CD4-positive, CD25-positive, alpha-beta regulatory T cell (primary cell): ENCODE measurements at regions not wholly inside any gene's neighbourhood (a gene's known extent, or its start where the extent isn't known, plus 50 kb on each side); places are given as distances from the start of the nearest gene placed in this dataset.
A peak's percentile ranks its signal among the peaks of the same experiment; 100 is the strongest.
"Not testable (repeated sequence)": the region's sequence is repeated elsewhere in the genome, so short reads cannot be mapped to it uniquely, and the experiment has no call there.

Source experiments
- ATAC-seq, 2 donors: fragments of 150-1000 bp; cut with Tn5 transposase; one replicate each; pipeline ENCODE4 v1.10.0; 2021; ENCODE audit warnings: low read depth in 2 of 2, moderate number of reproducible peaks in 2 of 2, moderate library complexity in 1 of 2
- DNase-seq, 3 donors: peaks; one replicate each; pipeline versions ENCODE4 v3.0.0 to v3.0.0-alpha.2; 2012 to 2022; ENCODE audit warnings: mixed read lengths in 1 of 3
- H3K27ac ChIP-seq: one replicate; pipeline ENCODE4 v1.7.0; 2013; ENCODE audit warnings: mild to moderate bottlenecking, low read length; ENCODE audit not compliant: insufficient read depth, poor library complexity, severe bottlenecking
- H3K27me3 ChIP-seq: one replicate; pipeline ENCODE4 v1.7.0; 2013; ENCODE audit warnings: low read length; ENCODE audit not compliant: control insufficient read depth, insufficient read depth
- H3K36me3 ChIP-seq: one replicate; pipeline ENCODE4 v1.7.0; 2013; ENCODE audit warnings: mild to moderate bottlenecking, low read length, moderate library complexity; ENCODE audit not compliant: control insufficient read depth, insufficient read depth
- H3K4me1 ChIP-seq: 2 replicates; pipeline ENCODE4 v1.7.0; 2013; ENCODE audit warnings: mild to moderate bottlenecking, low read length; ENCODE audit not compliant: insufficient read depth, control insufficient read depth, poor library complexity, severe bottlenecking
- H3K4me3 ChIP-seq: one replicate; pipeline ENCODE4 v1.7.0; 2013; ENCODE audit warnings: low read depth, mild to moderate bottlenecking, low read length, moderate library complexity
- H3K9me3 ChIP-seq, 2 experiments: 1 replicate in 1 of 2; 2 replicates in 1 of 2; pipeline ENCODE4 v1.7.0; 2013; ENCODE audit warnings: low read length in 2 of 2, mild to moderate bottlenecking in 1 of 2, moderate library complexity in 1 of 2; ENCODE audit not compliant: control insufficient read depth in 2 of 2
- H3K27ac Mint-ChIP-seq, 3 donors: one replicate each; pipeline ENCODE4 v1.8.0; 2020 to 2022; ENCODE audit warnings: mild to moderate bottlenecking in 3 of 3, mixed read lengths in 3 of 3, moderate library complexity in 2 of 3
- H3K27me3 Mint-ChIP-seq: one replicate; pipeline ENCODE4 v1.8.0; 2022; ENCODE audit warnings: mild to moderate bottlenecking, mixed read lengths
- H3K36me3 Mint-ChIP-seq: one replicate; pipeline ENCODE4 v1.8.0; 2020; ENCODE audit warnings: mixed read lengths
- H3K4me1 Mint-ChIP-seq, 4 donors: one replicate each; pipeline ENCODE4 v1.8.0; 2020 to 2022; ENCODE audit warnings: mixed read lengths in 4 of 4, mild to moderate bottlenecking in 1 of 4
- H3K4me3 Mint-ChIP-seq, 4 donors: one replicate each; pipeline ENCODE4 v1.8.0; 2020 to 2022; ENCODE audit warnings: mild to moderate bottlenecking in 4 of 4, mixed read lengths in 4 of 4, moderate library complexity in 3 of 4
- H3K9me3 Mint-ChIP-seq, 7 donors: one replicate each; pipeline ENCODE4 v1.8.0; 2020 to 2022; ENCODE audit warnings: mixed read lengths in 7 of 7, mild to moderate bottlenecking in 3 of 7, moderate library complexity in 2 of 7

DNA sequence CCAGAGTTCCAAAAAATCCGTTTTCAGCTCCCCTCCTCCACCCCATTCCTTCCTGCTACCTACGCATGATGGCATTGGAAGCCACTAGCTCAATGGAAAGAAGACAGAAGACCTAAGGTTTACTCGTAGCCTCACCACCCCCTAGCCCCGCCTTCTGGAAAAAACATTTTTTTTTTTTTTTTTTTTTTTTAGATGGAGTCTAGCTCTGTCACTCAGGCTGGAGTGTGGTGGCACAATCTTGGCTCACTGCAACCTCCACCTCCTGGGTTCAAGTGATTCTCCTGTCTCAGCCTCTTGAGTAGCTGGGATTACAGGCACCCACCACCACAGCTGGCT lies 57.2 kb upstream of the APCDD1L start:
- peaks cover 11% of the 10 kb centered on the region for H3K27me3 Mint-ChIP-seq
- H3K36me3 ChIP-seq, H3K36me3 Mint-ChIP-seq, H3K4me1 ChIP-seq, H3K4me1 Mint-ChIP-seq, H3K9me3 Mint-ChIP-seq, H3K27ac Mint-ChIP-seq, H3K27me3 ChIP-seq, H3K4me3 Mint-ChIP-seq, ATAC-seq, H3K4me3 ChIP-seq, H3K9me3 ChIP-seq, DNase-seq, H3K27ac ChIP-seq: not testable (repeated sequence)

DNA sequence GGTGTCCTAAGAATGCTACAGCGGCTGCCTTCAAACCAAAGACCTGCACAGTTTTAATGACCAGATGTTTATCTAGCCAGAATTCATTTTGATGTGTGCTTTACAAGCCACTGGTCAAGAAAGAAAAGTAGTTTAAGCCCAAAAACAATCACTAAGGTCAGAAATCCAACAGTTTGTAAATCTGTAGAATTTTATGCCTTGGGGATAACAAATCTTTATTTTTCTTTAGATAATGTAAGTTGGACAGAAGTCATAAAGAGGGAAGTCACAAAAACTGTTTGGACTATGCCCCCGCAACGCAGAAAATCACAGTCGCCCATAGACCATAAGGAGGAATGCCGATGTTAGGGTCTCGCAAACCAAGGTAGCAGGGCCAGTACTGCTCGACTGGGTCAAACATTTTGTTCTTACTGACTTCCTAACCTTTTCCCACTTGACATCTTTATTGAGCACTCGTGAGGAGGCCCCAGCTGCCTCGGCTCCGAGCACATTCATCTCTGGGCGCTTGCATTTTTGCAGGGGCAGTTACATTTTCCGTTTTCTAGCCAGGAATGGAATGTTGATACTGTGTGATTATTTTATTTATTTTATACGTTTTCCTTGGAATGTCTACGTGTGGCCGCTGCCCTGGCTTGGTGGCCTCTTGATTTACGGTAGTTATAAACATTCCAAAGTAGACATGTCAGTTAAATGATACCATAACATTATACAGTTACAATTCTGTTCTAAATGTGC lies 56.7 kb upstream of the APCDD1L start:
- no peak overlapping the region for H3K4me3 Mint-ChIP-seq
- no peaks in the 10 kb centered on the region for H3K9me3 Mint-ChIP-seq
- no peaks in the 10 kb centered on the region for H3K36me3 ChIP-seq
- no peak overlapping the region for H3K27ac ChIP-seq
- no peak for ATAC-seq
- no peaks in the 10 kb centered on the region for H3K27me3 ChIP-seq
- no peaks in the 10 kb centered on the region for H3K36me3 Mint-ChIP-seq
- DNase-seq = no peak
- H3K27me3 Mint-ChIP-seq = peaks cover 11% of the 10 kb centered on the region
- H3K27ac Mint-ChIP-seq = no peak overlapping the region
- H3K4me1 ChIP-seq = no peaks in the 10 kb centered on the region
- H3K4me3 ChIP-seq = no peak overlapping the region
- H3K9me3 ChIP-seq = no peaks in the 10 kb centered on the region
- no peaks in the 10 kb centered on the region for H3K4me1 Mint-ChIP-seq

DNA sequence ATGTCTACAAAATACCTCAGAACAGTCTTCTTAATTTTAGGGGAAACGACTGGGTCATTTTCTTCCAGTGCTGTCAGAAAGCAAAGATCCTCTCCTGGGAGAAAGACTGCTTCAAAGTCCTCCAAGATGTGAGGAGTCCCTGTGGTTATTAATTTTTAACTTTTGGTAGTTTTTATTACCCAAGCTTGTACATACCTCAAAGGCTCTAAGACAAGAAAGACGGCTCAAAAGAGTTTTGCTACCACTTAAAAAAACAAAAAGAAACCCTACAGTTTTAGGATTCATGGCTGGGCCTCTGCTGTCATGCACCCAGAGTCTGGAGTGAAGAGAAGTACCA lies 56.1 kb upstream of the APCDD1L start:
- no peaks in the 10 kb centered on the region for H3K36me3 Mint-ChIP-seq

DNA sequence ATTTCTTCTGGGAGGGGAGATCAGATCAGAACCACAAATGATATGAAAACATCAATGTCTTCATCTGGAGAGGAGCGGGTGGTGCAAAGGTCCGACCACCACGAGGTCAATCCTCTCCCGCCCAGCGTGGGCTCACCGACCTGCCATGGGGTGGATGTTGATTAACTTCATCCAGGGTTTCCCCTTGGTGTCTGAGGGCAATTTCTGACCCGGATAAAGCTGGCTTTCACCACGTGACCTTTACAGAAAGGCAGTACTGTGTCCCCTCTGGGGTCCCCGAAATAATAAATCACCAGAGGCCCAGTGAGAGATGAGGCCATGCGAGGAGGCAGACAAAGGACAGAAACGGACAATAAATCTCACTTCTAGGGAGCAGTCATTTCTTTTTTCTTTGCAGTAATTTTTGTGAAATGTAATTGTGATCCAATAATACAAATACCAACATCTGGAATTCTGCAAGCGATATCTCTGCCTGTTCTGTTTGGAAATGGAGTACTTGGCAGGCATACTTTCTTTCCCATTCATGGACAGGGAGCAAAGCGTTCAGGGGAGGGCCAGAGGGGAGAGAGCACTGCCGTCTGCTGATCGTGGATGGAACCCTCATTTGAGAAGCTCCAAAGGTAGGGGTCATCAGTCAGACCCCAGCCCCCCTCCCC lies 55.1 kb upstream of the APCDD1L start:
- Mint-ChIP-seq H3K9me3 (no peaks in the 10 kb centered on the region), H3K27ac (no peak overlapping the region), H3K36me3 (no peaks in the 10 kb centered on the region), H3K4me3 (no peak overlapping the region), H3K27me3 (peaks cover 15% of the 10 kb centered on the region), H3K4me1 (no peaks in the 10 kb centered on the region)
- no peak overlapping the region for H3K4me3 ChIP-seq
- H3K36me3 ChIP-seq = no peaks in the 10 kb centered on the region
- no peak for DNase-seq
- no peak for ATAC-seq
- no peak overlapping the region for H3K27ac ChIP-seq
- H3K9me3 ChIP-seq = no peaks in the 10 kb centered on the region
- H3K27me3 ChIP-seq = no peaks in the 10 kb centered on the region
- H3K4me1 ChIP-seq = no peaks in the 10 kb centered on the region

More for the DNA sequence above, 56.1 kb upstream of the APCDD1L start:
- no peaks in the 10 kb centered on the region for H3K4me1 ChIP-seq
- DNase-seq (no peak), ATAC-seq (no peak)
- Mint-ChIP-seq H3K27ac (no peak overlapping the region), H3K4me1 (no peaks in the 10 kb centered on the region), H3K4me3 (no peak overlapping the region), H3K27me3 (peaks cover 11% of the 10 kb centered on the region), H3K9me3 (no peaks in the 10 kb centered on the region)
- H3K27me3 ChIP-seq = no peaks in the 10 kb centered on the region
- H3K36me3 ChIP-seq = no peaks in the 10 kb centered on the region
- no peak overlapping the region for H3K4me3 ChIP-seq
- H3K27ac ChIP-seq = no peak overlapping the region
- no peaks in the 10 kb centered on the region for H3K9me3 ChIP-seq

DNA sequence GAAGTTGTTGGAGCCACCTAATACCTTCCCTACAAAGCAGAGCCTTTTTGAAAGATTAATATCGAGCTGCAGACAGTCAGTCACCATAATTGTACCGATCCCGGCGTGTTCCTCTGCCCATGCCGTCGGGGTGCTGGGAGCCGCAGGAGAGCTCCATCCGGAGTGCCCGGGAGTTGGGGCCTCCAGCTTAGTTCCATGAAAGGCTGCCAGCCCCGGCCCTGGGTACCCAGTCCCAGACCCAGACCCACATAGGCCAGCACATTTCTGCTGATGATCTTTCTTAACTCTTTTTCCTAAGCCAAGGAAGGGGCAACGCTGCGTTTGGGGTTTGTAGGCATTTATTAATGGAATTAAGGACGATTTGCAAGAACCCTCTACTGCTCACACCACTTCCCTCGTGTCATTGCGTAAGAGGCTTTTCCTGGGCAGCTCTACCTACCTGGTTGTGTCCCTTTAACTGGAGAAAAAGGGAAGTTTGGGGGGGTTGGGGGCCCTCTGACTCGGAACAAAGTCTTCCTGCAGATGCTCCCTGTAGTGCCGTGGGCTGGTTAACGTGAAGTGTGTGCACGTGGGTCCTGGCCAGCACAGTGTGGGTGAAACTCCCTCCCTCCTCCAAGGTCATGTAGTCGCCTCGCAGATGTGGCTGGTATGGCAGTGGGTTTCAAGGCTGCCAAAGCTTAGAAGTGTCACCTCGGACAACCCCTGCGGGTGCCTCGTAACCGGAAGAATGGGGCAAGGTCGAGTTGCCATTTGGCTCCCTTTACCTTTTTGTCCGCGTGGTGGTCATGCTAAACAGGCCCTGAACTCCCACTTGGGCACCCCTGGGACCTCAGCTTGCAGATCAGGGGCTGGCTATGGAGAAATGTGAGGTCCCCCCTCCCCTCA lies 54.3 kb upstream of the APCDD1L start:
- Histone ChIP-seq H3K9me3 (no peaks in the 10 kb centered on the region), H3K4me3 (no peak overlapping the region), H3K4me1 (no peaks in the 10 kb centered on the region), H3K27me3 (no peaks in the 10 kb centered on the region), H3K27ac (no peak overlapping the region), H3K36me3 (no peaks in the 10 kb centered on the region)
- Mint-ChIP-seq H3K9me3 (no peaks in the 10 kb centered on the region), H3K4me3 (peak overlapping the region in 1 of 4 donors; percentile 27), H3K27me3 (peaks cover 9% of the 10 kb centered on the region), H3K4me1 (no peaks in the 10 kb centered on the region), H3K27ac (no peak overlapping the region), H3K36me3 (no peaks in the 10 kb centered on the region)
- ATAC-seq (no peak), DNase-seq (no peak)

DNA sequence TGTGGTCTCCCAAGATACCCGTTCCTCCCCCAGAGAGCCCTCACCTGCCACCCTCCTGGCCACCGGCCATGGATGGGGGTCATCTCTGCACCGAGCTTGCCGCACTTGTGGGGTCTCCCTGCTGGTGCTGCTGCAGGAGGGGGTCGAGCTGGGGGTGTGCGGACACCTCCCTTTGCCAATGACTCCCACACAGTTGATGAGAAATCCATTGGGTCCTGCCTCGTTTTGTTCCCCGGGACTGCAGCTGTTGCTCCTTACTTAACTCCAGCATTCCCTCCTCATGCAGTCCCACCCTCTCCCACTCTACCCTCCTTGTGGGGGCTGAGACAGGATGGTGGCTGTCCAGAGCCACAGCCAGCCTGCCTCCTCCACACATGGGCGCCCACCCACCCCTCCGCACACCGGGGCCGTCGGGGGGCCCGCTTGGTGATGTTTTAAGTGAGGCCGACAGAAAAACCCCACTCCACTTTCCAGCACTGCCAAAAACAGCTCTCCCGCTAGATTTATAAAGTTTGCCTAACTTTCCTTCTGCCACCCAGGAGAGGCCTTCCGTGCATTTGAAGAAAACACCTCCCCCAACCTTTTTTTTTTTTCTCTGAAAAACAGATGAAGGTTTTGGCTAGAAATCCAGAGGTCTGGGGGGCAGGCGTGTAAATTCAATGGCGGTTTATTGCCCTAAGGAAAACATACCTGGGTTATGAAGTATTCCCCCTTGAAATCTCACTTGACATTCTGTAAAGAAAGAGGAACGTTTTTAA lies 53.5 kb upstream of the APCDD1L start:
- DNase-seq = no peak
- no peak overlapping the region for H3K27ac ChIP-seq
- H3K9me3 Mint-ChIP-seq = peaks cover 0 to 1% (median 0%) of the 10 kb centered on the region in 7 donors
- H3K27ac Mint-ChIP-seq = no peak overlapping the region
- no peaks in the 10 kb centered on the region for H3K4me1 ChIP-seq
- no peaks in the 10 kb centered on the region for H3K36me3 ChIP-seq
- H3K4me3 ChIP-seq = no peak overlapping the region
- H3K9me3 ChIP-seq = no peaks in the 10 kb centered on the region
- H3K27me3 Mint-ChIP-seq = peaks cover 7% of the 10 kb centered on the region
- H3K27me3 ChIP-seq = no peaks in the 10 kb centered on the region
- no peak overlapping the region for H3K4me3 Mint-ChIP-seq
- H3K36me3 Mint-ChIP-seq = no peaks in the 10 kb centered on the region
- no peak for ATAC-seq
- no peaks in the 10 kb centered on the region for H3K4me1 Mint-ChIP-seq

DNA sequence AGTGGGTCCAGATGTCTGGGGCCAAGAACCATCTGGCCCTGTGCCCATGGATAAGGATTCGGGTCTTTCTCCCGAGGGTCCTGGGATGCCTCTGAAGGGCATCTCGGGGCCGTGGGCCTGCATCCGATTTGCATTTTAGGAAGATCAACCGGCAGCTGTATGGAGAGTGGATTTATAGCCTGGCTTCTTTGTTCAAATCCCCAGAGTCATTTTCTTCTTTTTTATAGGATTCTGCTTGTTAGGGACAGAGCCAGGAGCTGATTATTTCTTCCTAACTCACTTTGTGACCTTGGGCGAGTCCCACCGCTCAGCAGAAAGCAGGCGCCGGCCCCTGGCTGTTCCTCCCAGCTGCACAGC lies 52.9 kb upstream of the APCDD1L start:
- H3K27ac Mint-ChIP-seq = no peak overlapping the region
- Histone ChIP-seq H3K36me3 (no peaks in the 10 kb centered on the region), H3K9me3 (no peaks in the 10 kb centered on the region), H3K4me1 (no peaks in the 10 kb centered on the region), H3K27ac (no peak overlapping the region), H3K27me3 (no peaks in the 10 kb centered on the region), H3K4me3 (no peak overlapping the region)
- no peaks in the 10 kb centered on the region for H3K4me1 Mint-ChIP-seq
- peaks cover 0 to 2% (median 0%) of the 10 kb centered on the region in 7 donors for H3K9me3 Mint-ChIP-seq
- no peak overlapping the region for H3K4me3 Mint-ChIP-seq
- DNase-seq (no peak), ATAC-seq (no peak)
- H3K36me3 Mint-ChIP-seq = no peaks in the 10 kb centered on the region
- H3K27me3 Mint-ChIP-seq = peaks cover 7% of the 10 kb centered on the region
